ENCODE measurements at regions not wholly inside any gene's neighbourhood (a gene's known extent, or its start where the extent isn't known, plus 50 kb on each side); places are given as distances from the start of the nearest gene placed in this dataset.

- TF ChIP-seq CTCF (conservative IDR thresholded peaks at IDR 0.05; ENCODE audit: low read depth, low read length) (no peak), EZH2 (IDR thresholded peaks at IDR 0.05; ENCODE audit: borderline replicate concordance, low read depth, low read length, poor library complexity, severe bottlenecking) (no peak)
Observed at GRCh38 chr2:240338274-240338673, 97.2 kb upstream of the GPC1 start.

Measured in A673 (cell line).